Gastroesophageal sphincter (tissue), 3 donors: ENCODE measurements at regions not wholly inside any gene's neighbourhood (a gene's known extent, or its start where the extent isn't known, plus 50 kb on each side); places are given as distances from the start of the nearest gene placed in this dataset.

Source experiments
- POLR2A ChIP-seq, 2 donors: fragments of 450-650 bp; IDR thresholded peaks; one replicate each; pipeline ENCODE4 v1.6.1; 2017; ENCODE audit warnings: antibody characterized with exemption in 2 of 2, mild to moderate bottlenecking in 2 of 2, moderate library complexity in 1 of 2
- POLR2AphosphoS5 ChIP-seq: sonication (generic); formaldehyde crosslinking; IDR thresholded peaks from one replicate; pipeline ENCODE4 v1.6.1; 2017; ENCODE audit warnings: antibody characterized with exemption
- TF ChIP-seq, protein P1 (sequence below), 4 experiments: fragments of 200-600 bp in 2 of 4; fragments of 450-650 bp in 2 of 4; sonication (generic) in 1 of 4; IDR thresholded peaks; one replicate each; pipeline ENCODE4 v1.5.1; 2017 to 2019; ENCODE audit warnings: antibody characterized with exemption in 4 of 4, mild to moderate bottlenecking in 2 of 4, moderate library complexity in 2 of 4

DNA sequence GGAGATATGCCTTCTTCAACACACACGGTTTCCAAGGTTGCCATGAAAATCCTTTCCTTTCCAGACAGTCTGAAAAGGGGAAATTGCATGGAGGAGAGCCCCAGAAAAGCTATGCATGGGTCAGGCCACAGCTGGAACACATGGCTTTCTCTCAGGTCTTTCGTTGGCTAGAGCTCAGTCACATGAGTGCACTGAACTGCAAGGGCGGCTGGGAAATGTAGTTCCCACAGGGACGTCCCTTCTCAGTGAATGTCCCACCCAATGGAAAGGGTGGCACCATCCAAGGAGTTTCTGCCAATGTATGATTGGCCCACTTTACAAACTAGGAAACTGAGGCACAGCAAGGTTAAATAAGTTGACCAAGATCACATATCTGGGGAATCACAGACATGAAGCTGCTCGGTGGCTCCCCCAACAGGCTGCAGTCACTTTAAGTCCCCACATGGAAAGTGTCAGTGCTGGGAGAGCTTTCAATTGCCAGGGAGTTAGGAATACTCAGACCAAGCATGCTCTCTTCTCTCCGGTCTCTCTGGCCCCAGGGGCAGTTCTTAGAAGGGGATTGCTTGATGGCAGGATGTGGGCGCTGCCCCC is 571.3 kb downstream of the GLRX3 start:
- TF ChIP-seq POLR2A (IDR thresholded peaks at IDR 0.05), result no peak
- TF ChIP-seq, protein P1, sequence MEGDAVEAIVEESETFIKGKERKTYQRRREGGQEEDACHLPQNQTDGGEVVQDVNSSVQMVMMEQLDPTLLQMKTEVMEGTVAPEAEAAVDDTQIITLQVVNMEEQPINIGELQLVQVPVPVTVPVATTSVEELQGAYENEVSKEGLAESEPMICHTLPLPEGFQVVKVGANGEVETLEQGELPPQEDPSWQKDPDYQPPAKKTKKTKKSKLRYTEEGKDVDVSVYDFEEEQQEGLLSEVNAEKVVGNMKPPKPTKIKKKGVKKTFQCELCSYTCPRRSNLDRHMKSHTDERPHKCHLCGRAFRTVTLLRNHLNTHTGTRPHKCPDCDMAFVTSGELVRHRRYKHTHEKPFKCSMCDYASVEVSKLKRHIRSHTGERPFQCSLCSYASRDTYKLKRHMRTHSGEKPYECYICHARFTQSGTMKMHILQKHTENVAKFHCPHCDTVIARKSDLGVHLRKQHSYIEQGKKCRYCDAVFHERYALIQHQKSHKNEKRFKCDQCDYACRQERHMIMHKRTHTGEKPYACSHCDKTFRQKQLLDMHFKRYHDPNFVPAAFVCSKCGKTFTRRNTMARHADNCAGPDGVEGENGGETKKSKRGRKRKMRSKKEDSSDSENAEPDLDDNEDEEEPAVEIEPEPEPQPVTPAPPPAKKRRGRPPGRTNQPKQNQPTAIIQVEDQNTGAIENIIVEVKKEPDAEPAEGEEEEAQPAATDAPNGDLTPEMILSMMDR (IDR thresholded peaks at IDR 0.05), result no peak
- TF ChIP-seq POLR2AphosphoS5, result no peak
